Psoas muscle (tissue), 7 donors: ENCODE measurements at regions not wholly inside any gene's neighbourhood (a gene's known extent, or its start where the extent isn't known, plus 50 kb on each side); places are given as distances from the start of the nearest gene placed in this dataset.

ENCODE experiments used
- ATAC-seq, 4 donors: fragments of 200-7000 bp; cut with Tn5 transposase; one replicate each; pipeline ENCODE4 v1.9.1; 2020; ENCODE audit warnings: moderate library complexity in 3 of 4, mild to moderate bottlenecking in 2 of 4
- DNase-seq, 2 donors: peaks; one replicate each; pipeline ENCODE4 v3.0.0-alpha.2; 2020
- H3K27ac ChIP-seq: fragments of 200-600 bp; one replicate; pipeline ENCODE4 v1.8.0; 2022
- H3K27me3 ChIP-seq, 3 donors: fragments of 200-600 bp in 1 of 3; one replicate each; pipeline versions ENCODE4 v1.6.1 to v1.8.0; 2013 to 2022; ENCODE audit warnings: low read length in 2 of 3, mild to moderate bottlenecking in 2 of 3, moderate library complexity in 1 of 3; ENCODE audit not compliant: insufficient read depth in 3 of 3
- H3K36me3 ChIP-seq, 2 donors: fragments of 200-600 bp in 1 of 2; one replicate each; pipeline versions ENCODE4 v1.6.1 to v1.8.0; 2013 to 2022; ENCODE audit warnings: low read depth in 1 of 2, mild to moderate bottlenecking in 1 of 2, moderate library complexity in 1 of 2; ENCODE audit not compliant: insufficient read depth in 1 of 2
- H3K4me1 ChIP-seq: fragments of 200-600 bp; one replicate; pipeline ENCODE4 v1.8.0; 2022
- H3K4me3 ChIP-seq: fragments of 200-600 bp; one replicate; pipeline ENCODE4 v1.8.0; 2022; ENCODE audit warnings: mild to moderate bottlenecking
- H3K9me3 ChIP-seq: fragments of 200-600 bp; one replicate; pipeline ENCODE4 v1.8.0; 2022
- WGBS, 3 donors: extraction: QIAGEN DNeasy Blood & Tissue Kit; methylation state at CpG; one replicate each; pipeline versions ENCODE4 v1.1.6 to v1.1.7; 2013; 5-methylcytosine and 5-hydroxymethylcytosine counted together
- intact Hi-C, 2 donors: fragments of 100-400 bp; cut with DNase I; formaldehyde crosslinking; loops; one replicate each; pipeline versions ENCODE4 v1.11.0 to v1.14.2; 2022
- TF ChIP-seq, protein P1 (sequence below): fragments of 200-600 bp; IDR thresholded peaks from one replicate; pipeline ENCODE4 v1.8.0; 2022; ENCODE audit warnings: antibody characterized with exemption
- donor health status: healthy with polysubstance abuse.
- donor health status: DM: no; HTN: no; CAD: no; lungs with moderate emphysema.
- donor health status: Bipolar disorder and iron deficiency.
- donor health status: healthy.
- donor health status: DM: yes; HTN: yes; CAD: no.
- donor health status: DM: no; HTN: no; CAD: no.
- donor health status: DM: yes; HTN: yes; CAD: no.

- intact Hi-C loops: no loop called here
- Histone ChIP-seq H3K27me3 (no peaks in the 10 kb centered on the region), H3K4me1 (no peaks in the 10 kb centered on the region), H3K4me3 (no peak overlapping the region), H3K36me3 (no peaks in the 10 kb centered on the region), H3K27ac (no peak overlapping the region), H3K9me3 (peaks cover 3% of the 10 kb centered on the region)
- TF ChIP-seq, protein P1, sequence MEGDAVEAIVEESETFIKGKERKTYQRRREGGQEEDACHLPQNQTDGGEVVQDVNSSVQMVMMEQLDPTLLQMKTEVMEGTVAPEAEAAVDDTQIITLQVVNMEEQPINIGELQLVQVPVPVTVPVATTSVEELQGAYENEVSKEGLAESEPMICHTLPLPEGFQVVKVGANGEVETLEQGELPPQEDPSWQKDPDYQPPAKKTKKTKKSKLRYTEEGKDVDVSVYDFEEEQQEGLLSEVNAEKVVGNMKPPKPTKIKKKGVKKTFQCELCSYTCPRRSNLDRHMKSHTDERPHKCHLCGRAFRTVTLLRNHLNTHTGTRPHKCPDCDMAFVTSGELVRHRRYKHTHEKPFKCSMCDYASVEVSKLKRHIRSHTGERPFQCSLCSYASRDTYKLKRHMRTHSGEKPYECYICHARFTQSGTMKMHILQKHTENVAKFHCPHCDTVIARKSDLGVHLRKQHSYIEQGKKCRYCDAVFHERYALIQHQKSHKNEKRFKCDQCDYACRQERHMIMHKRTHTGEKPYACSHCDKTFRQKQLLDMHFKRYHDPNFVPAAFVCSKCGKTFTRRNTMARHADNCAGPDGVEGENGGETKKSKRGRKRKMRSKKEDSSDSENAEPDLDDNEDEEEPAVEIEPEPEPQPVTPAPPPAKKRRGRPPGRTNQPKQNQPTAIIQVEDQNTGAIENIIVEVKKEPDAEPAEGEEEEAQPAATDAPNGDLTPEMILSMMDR: no peak
- DNase-seq (no peak), ATAC-seq (no peak)
- 50 to 63% (median 60%) methylated on average over 4 of the region's 4 CpGs for WGBS, 3 donors
Observed at GRCh38 chr9:29289365-29289764, 1716.1 kb upstream of the C9orf72 start.

DNA sequence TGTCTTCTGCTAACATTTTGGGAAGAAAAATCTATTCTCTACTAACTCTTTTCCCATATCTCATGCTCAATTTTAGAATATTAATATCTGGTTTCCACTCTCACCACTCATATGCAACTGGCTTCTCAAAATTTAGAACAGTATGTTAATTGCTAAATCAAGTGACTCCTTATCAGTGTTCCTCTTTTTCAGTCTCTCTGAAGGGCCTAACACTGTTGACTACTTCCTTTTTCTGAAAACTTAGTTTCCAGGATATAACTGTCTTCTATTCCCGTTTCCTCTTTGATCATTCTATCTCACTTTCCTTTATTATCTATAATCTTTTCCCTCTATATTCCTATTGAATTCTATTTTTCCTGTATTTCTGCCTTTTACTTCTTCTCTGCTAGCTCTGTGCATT, 1717.2 kb upstream of the C9orf72 start:
- no peaks in the 10 kb centered on the region for H3K36me3 ChIP-seq
- no peak overlapping the region for H3K27ac ChIP-seq
- H3K4me3 ChIP-seq: no peak overlapping the region
- H3K27me3 ChIP-seq: no peaks in the 10 kb centered on the region
- peaks cover 3% of the 10 kb centered on the region for H3K9me3 ChIP-seq
- 65 to 78% (median 78%) methylated on average over 1 of the region's 1 CpG for WGBS, 3 donors
- DNase-seq (no peak), ATAC-seq (no peak)
- H3K4me1 ChIP-seq: no peaks in the 10 kb centered on the region
- TF ChIP-seq, protein P1: no peak
- intact Hi-C loops: loop anchor here in 1 of 2 donors (10.0 kb wide), 1 partner anchor 214 kb away; no protein-coding TSS in a partner anchor

GRCh38 chr9:29297592-29297991, 1724.3 kb upstream of the C9orf72 start:
- H3K4me1 ChIP-seq: no peaks in the 10 kb centered on the region
- H3K4me3 ChIP-seq: no peak overlapping the region
- no peaks in the 10 kb centered on the region for H3K36me3 ChIP-seq
- ATAC-seq (no peak), DNase-seq (no peak)
- H3K27ac ChIP-seq: no peak overlapping the region
- intact Hi-C loops: loop anchor here in 1 of 2 donors (10.0 kb wide), 1 partner anchor 207 kb away; no protein-coding TSS in a partner anchor
- H3K27me3 ChIP-seq: no peaks in the 10 kb centered on the region
- WGBS, 3 donors: 26 to 46% (median 29%) methylated on average over 2 of the region's 2 CpGs
- peaks cover 3% of the 10 kb centered on the region for H3K9me3 ChIP-seq
- TF ChIP-seq, protein P1: no peak

- H3K9me3 ChIP-seq: no peaks in the 10 kb centered on the region
- DNase-seq (no peak), ATAC-seq (no peak)
- no peak overlapping the region for H3K27ac ChIP-seq
- no peak overlapping the region for H3K4me3 ChIP-seq
- H3K36me3 ChIP-seq: no peaks in the 10 kb centered on the region
- 76 to 83% (median 82%) methylated on average over 3 of the region's 3 CpGs for WGBS, 3 donors
- H3K27me3 ChIP-seq: no peaks in the 10 kb centered on the region
- intact Hi-C loops: no loop called here
- TF ChIP-seq, protein P1: no peak
- no peaks in the 10 kb centered on the region for H3K4me1 ChIP-seq
Observed at GRCh38 chr9:29311221-29311620, 1737.9 kb upstream of the C9orf72 start.

- no peak overlapping the region for H3K4me3 ChIP-seq
- no peaks in the 10 kb centered on the region for H3K4me1 ChIP-seq
- WGBS, 3 donors: 90 to 92% (median 91%) methylated on average over 3 of the region's 3 CpGs
- intact Hi-C loops: no loop called here
- H3K27me3 ChIP-seq: no peaks in the 10 kb centered on the region
- H3K36me3 ChIP-seq: no peaks in the 10 kb centered on the region
- H3K27ac ChIP-seq: no peak overlapping the region
- DNase-seq (no peak), ATAC-seq (no peak)
- TF ChIP-seq, protein P1: no peak
- H3K9me3 ChIP-seq: no peaks in the 10 kb centered on the region
Observed at GRCh38 chr9:29312327-29312726, 1739.0 kb upstream of the C9orf72 start.
